ENCODE measurements at regions not wholly inside any gene's neighbourhood (a gene's known extent, or its start where the extent isn't known, plus 50 kb on each side); places are given as distances from the start of the nearest gene placed in this dataset.

DNA sequence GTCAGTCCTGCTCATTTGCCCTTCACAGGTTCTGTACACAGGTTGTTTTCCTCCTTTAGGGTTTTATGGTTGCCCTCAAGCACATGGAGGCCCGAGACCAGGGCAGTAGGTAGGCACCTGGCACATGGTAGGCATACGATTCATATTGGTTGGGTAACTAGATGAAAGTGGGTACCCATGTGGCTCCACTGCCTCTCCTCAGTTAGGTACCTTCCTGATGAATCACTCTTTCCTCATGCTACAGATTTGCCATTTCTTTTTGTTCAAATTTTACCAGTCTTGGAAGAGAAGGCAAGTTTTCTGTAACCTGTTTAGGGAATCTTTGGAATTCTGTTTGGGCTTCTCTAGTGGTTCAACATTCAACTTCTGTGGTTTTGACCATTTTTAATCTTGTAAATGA, 121.3 kb downstream of the FHIP1A start:
- DNase-seq (ENCODE audit: low spot score), result peak; percentile 12
- ChIA-PET CTCF (interaction anchor here (0.7 kb wide), 1 partner anchor 35 kb away, joined by 3 read pairs; no protein-coding TSS in a partner anchor), POLR2A (ENCODE audit: low non-redundant PET) (no interaction called here)
- TF ChIP-seq, protein P1, sequence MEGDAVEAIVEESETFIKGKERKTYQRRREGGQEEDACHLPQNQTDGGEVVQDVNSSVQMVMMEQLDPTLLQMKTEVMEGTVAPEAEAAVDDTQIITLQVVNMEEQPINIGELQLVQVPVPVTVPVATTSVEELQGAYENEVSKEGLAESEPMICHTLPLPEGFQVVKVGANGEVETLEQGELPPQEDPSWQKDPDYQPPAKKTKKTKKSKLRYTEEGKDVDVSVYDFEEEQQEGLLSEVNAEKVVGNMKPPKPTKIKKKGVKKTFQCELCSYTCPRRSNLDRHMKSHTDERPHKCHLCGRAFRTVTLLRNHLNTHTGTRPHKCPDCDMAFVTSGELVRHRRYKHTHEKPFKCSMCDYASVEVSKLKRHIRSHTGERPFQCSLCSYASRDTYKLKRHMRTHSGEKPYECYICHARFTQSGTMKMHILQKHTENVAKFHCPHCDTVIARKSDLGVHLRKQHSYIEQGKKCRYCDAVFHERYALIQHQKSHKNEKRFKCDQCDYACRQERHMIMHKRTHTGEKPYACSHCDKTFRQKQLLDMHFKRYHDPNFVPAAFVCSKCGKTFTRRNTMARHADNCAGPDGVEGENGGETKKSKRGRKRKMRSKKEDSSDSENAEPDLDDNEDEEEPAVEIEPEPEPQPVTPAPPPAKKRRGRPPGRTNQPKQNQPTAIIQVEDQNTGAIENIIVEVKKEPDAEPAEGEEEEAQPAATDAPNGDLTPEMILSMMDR (conservative IDR thresholded peaks at IDR 0.05; ENCODE audit: low read depth), result no peak
- no peak overlapping the region for H3K27ac ChIP-seq

DNA sequence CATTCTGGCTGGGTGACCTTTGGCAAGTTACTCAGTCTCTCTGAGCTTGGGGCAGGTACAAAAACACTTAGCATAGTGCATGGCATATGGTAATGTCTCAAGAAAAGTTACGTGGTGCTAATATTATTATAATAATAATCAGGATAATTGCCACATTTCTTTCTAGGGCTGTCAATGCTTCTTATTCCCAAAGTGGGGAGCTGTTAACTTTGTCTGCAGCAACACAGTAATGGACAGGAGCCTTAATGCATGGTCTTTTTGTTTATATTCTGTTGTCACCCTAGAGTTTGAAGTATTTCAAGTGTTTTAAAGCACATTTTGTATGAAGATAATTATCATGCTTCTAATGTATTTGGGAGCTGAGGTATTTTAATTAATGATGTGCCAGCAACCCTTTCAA, 121.8 kb downstream of the FHIP1A start:
- H3K27ac ChIP-seq, result no peak overlapping the region
- no peak for DNase-seq (ENCODE audit: low spot score)
- TF ChIP-seq, protein P1 (conservative IDR thresholded peaks at IDR 0.05; ENCODE audit: low read depth), result no peak
- ChIA-PET POLR2A (ENCODE audit: low non-redundant PET) (no interaction called here), CTCF (interaction anchor here (0.6 to 0.7 kb wide), 2 partner anchors 35 to 158 kb away, joined by 3 read pairs; no protein-coding TSS in a partner anchor)

DNA sequence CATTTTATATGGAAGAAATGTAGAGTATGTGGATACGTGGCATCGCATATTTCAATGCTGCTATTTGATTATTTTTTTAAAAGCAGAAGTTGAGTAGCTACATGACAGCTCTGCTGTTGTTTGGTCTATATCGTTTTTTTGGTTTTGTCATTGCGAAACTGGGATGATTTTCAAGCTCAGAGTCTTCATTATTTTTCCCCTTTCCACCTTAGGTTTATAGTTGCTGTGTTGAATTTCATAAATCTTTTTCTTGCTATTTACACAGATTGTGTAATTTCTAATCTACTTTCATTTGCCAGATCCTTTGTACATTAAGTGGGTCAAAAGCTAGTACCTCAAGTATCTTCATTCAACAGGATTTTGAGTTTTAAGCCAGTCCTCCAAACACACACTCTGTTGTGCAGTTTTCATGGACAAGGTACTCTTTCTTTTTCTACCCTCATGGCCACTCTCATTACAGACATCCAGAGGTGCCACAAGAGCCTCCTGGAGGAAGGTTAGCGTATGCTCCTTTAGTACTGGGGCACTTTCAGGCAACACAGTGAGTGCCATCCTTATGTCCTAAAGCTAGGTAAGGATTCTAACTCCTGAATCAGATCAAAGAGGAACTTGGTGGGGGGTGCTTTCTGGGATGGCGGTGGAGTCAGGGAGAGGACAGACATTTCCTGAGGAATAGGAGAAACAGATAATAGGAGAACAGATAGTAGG, 123.2 kb downstream of the FHIP1A start:
- ChIA-PET POLR2A (ENCODE audit: low non-redundant PET) (interaction anchor here (0.7 kb wide), 1 partner anchor 41 kb away, joined by 3 read pairs; no protein-coding TSS in a partner anchor), CTCF (interaction anchor here (0.6 kb wide), 1 partner anchor 1225 kb away, joined by 4 read pairs; no protein-coding TSS in a partner anchor)
- TF ChIP-seq, protein P1 (conservative IDR thresholded peaks at IDR 0.05; ENCODE audit: low read depth), result no peak
- no peak overlapping the region for H3K27ac ChIP-seq
- no peak for DNase-seq (ENCODE audit: low spot score)

DNA sequence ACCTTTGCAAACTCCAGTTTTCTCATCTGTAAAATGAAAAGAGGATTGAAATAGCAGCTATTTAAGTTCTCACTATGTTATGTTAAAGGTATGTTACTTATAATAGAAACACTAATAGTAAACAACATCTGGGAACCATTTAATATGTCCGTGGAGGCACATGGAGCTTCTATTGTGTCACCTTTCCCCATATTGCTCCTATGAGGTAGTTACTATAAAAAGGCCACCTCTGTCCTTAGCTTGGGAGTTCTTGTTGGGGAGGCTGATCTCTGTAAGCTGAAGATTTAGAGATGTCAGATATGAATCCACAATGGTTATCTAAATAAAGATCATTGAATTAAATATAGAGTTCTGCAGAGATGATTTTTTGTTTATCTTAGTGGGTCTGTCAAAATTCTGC, 125.2 kb downstream of the FHIP1A start:
- POLR2A ChIA-PET (ENCODE audit: low non-redundant PET), result no interaction called here
- DNase-seq (ENCODE audit: low spot score), result no peak
- H3K27ac ChIP-seq, result no peak overlapping the region
- CTCF ChIA-PET, result interaction anchor here (0.6 kb wide), 1 partner anchor 47 kb away, joined by 3 read pairs; no protein-coding TSS in a partner anchor
- TF ChIP-seq, protein P1 (conservative IDR thresholded peaks at IDR 0.05; ENCODE audit: low read depth), result no peak

DNA sequence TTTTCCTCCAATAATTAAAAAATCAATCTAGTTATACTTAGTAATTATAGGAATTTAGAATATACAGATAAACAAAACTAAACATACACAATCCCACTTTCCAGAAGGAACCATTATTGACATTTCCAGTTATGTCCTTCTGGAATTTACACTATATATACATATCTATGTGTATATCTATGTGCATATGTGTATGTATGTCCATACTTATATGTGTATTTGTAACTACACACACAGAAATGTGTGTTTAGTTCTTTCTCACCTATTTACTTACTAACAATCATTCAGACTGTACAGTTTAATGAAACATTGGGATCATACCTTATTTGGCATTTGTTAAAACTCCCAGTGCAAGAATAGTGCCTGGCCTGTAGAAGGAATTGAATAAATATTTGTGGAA, 126.4 kb downstream of the FHIP1A start:
- H3K27ac ChIP-seq, result no peak overlapping the region
- DNase-seq (ENCODE audit: low spot score), result no peak
- TF ChIP-seq, protein P1 (conservative IDR thresholded peaks at IDR 0.05; ENCODE audit: low read depth), result no peak
- ChIA-PET POLR2A (ENCODE audit: low non-redundant PET) (no interaction called here), CTCF (no interaction called here)

DNA sequence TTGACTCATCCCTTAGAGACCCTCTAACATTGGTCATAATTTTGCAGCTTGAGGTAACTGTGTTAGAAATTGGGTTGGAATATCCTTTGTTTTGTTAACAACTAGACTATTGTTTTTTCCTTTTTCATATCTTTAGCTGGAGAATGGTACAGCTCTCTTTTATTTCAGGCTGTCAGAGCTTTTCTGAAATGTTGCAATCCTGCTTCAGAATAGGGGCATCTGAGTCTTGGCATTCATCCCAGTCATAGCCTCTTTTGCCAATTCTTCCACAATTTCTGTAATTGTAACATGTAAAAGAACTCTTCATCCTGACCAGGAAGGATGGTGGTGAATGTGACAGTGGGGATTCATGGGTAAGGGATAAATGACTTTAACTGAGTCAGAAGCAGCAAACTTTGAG, 128.7 kb downstream of the FHIP1A start:
- TF ChIP-seq, protein P1 (conservative IDR thresholded peaks at IDR 0.05; ENCODE audit: low read depth), result no peak
- POLR2A ChIA-PET (ENCODE audit: low non-redundant PET), result no interaction called here
- CTCF ChIA-PET, result interaction anchor here (0.7 kb wide), 1 partner anchor 12 kb away, joined by 3 read pairs; no protein-coding TSS in a partner anchor
- DNase-seq (ENCODE audit: low spot score), result no peak
- H3K27ac ChIP-seq, result no peak overlapping the region

Measured in RWPE1 (cell line).